Activated naive CD8-positive, alpha-beta T cell treated with anti-CD3 and anti-CD28 coated beads, Interleukin-2, amount 10 ng/mL, durations not matched to agents 7 days and 5 days (primary cell): ENCODE measurements at regions not wholly inside any gene's neighbourhood (a gene's known extent, or its start where the extent isn't known, plus 50 kb on each side); places are given as distances from the start of the nearest gene placed in this dataset.

Source experiments
- ATAC-seq: fragments of 150-1000 bp; cut with Tn5 transposase; one replicate; pipeline ENCODE4 v1.10.0; 2021; ENCODE audit warnings: low read depth, moderate library complexity
- POLR2A ChIA-PET: fragments of 350-600 bp; sonication (Branson Sonifier 250); formaldehyde crosslinking; loops from one replicate; lab custom pipeline; 2021; ENCODE audit warnings: antibody characterized with exemption; lab: Charles Lee
- DNase-seq: peaks from one replicate; pipeline ENCODE4 v3.0.0; 2021
- H3K27ac Mint-ChIP-seq: one replicate; pipeline ENCODE4 v1.8.0; 2022; ENCODE audit warnings: mild to moderate bottlenecking, mixed read lengths
- H3K27me3 Mint-ChIP-seq: one replicate; pipeline ENCODE4 v1.8.0; 2022; ENCODE audit warnings: mild to moderate bottlenecking, moderate library complexity, mixed read lengths
- H3K36me3 Mint-ChIP-seq: one replicate; pipeline ENCODE4 v1.8.0; 2021; ENCODE audit warnings: mild to moderate bottlenecking, mixed read lengths
- H3K4me1 Mint-ChIP-seq: one replicate; pipeline ENCODE4 v1.8.0; 2021; ENCODE audit warnings: mixed read lengths
- H3K4me3 Mint-ChIP-seq: one replicate; pipeline ENCODE4 v1.8.0; 2022; ENCODE audit warnings: mild to moderate bottlenecking, moderate library complexity, mixed read lengths
- H3K9me3 Mint-ChIP-seq: one replicate; pipeline ENCODE4 v1.8.0; 2021; ENCODE audit warnings: mixed read lengths

DNA sequence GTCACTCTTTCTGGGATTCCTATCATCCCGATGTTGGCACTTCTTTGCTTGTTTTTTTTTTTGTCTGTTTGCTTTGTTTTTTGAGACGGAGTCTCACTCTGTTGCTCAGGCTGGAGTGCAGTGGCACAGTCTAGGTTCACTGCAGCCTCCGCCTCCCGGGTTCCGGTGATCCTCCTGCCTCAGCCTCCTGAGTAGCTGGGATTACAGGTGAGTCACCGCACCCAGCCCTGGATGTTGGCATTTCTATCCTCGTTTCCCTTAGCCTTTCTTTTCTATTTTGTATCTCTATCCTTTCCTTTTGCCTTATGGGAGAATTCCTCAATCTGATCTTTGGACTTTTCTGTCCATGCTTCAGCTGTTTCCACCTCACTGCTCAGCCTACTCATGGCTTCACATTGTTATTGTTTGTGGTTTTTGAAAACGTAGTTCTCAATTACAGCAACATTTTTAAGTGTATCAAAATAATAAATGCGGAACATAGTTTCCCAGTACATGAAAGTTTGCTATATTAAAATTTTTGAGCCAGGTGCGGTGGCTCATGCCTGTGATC, 62.1 kb upstream of the ZNF516 start:
- Mint-ChIP-seq H3K9me3 (no peaks in the 10 kb centered on the region), H3K4me1 (no peaks in the 10 kb centered on the region)
- ATAC-seq, result no peak

DNA sequence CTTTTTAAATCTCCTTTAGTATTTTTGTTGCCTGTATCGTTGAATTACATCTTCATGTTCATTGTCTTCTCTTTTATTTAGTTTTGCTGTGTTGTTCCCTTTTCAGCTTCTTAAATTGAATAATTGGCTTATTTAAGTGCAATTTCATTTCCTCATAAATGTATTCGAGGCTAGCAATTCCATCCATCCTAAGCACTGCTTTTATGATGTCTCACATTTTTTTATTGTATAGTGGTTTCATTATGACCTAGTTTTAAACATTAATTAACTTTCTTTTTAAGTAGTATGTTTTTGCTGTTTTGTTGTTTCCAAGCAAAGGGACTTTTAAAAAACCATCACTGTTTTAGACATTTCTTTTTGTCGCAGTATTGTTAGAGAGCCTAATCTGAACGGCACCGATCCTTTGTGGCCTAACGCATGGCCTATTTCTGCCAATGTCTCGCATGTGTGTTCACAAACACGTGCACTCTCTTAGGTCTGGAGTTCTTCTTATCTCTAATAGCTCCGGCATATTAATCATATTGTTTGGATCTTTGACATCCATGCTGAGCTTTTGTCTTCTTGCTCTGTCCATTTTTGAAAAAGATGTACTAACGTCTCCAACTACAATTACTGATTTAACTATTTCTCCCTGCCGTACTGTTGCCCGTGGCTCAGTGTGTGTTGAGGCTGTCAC, 59.6 kb upstream of the ZNF516 start:
- Mint-ChIP-seq H3K36me3 (no peaks in the 10 kb centered on the region), H3K27me3 (peaks cover 13% of the 10 kb centered on the region), H3K4me1 (no peaks in the 10 kb centered on the region), H3K4me3 (no peak overlapping the region), H3K27ac (no peak overlapping the region), H3K9me3 (no peaks in the 10 kb centered on the region)
- no peak for DNase-seq
- POLR2A ChIA-PET, result no interaction called here
- no peak for ATAC-seq

More for the DNA sequence above, 62.1 kb upstream of the ZNF516 start:
- no peaks in the 10 kb centered on the region for H3K36me3 Mint-ChIP-seq
- H3K27ac Mint-ChIP-seq, result no peak overlapping the region
- no peak overlapping the region for H3K4me3 Mint-ChIP-seq
- POLR2A ChIA-PET, result no interaction called here
- DNase-seq, result no peak
- H3K27me3 Mint-ChIP-seq, result peaks cover 17% of the 10 kb centered on the region

DNA sequence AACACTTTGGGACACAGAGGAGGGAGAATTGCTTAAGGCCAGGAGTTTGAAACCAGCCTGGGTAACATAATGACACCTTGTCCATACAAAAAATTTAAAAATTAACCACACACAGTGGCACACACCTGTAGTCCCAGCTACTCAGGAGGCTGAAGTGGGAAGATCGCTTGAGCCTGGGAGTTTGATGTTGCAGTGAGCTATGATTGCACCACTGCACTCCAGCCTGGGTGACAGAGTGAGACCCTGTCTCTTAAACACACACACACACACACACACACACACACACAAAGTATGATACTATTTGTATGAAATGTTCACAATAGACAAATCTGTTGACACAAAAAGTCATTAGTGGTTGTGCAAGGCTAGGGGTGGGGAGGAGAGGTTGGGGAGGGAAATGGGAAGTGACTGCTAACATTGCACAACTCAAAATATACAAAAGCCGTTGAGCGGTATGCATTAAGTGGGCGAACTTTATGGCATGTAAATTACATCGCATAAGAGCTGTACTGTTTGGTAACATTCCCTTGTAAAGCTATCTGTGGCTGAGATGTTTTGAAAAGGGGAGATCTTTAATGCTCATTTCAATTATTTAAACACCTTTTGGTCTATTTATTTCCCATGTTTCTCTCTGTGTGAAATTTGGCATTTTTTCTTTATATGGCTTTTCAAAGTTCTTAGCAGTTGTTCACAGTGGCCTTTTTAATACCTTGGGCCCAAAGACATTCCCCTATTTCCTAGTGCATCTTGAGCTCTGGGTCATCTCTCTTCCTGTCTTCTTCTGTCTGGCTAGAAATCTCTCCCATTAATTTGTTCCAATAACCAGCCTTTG, 58.9 kb upstream of the ZNF516 start:
- POLR2A ChIA-PET, result no interaction called here
- Mint-ChIP-seq H3K27ac (no peak overlapping the region), H3K27me3 (peaks cover 13% of the 10 kb centered on the region), H3K4me3 (no peak overlapping the region), H3K9me3 (no peaks in the 10 kb centered on the region), H3K36me3 (no peaks in the 10 kb centered on the region), H3K4me1 (no peaks in the 10 kb centered on the region)
- DNase-seq (no peak), ATAC-seq (no peak)

DNA sequence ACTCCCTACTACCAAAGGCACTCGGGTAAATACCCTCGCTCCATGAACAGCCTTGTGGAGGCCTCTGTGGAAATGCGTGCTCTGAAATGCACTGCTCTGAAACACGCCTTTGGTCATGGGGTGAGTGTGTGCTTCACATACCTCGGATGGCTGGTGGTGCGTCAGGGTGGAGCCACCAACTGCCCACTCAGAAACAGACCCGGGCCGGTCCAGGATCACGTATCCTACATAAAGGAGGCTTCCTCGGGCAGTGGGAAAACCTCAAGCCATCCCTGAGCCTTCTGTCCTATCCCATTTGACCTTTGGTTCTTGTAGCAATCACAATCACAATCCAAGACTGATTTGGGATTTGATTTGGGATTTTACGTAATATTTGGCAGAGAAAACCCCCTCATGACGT, 53.5 kb upstream of the ZNF516 start:
- POLR2A ChIA-PET, result no interaction called here
- Mint-ChIP-seq H3K4me3 (no peak overlapping the region), H3K4me1 (no peaks in the 10 kb centered on the region), H3K27me3 (peaks cover 11% of the 10 kb centered on the region), H3K36me3 (no peaks in the 10 kb centered on the region), H3K9me3 (no peaks in the 10 kb centered on the region), H3K27ac (no peak overlapping the region)
- DNase-seq, result no peak
- no peak for ATAC-seq

DNA sequence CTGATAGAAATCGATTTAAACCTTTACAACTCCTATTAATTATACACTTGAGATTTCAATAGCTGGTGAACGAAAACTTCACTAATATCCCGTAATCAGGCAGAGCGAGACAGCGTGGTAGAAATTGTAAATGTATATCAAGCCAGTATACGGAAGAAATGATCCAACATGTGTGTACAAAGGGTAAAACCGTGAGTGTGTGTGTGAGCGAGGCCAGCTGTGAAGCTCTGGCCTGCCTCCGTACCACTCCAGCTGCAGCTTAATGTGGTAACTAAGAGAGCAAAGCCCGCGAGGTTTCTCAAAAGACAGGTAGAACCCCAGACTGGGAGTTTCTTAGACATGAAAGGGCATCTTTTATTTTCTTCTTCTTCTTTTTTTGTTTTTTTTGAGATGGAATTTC, 52.3 kb upstream of the ZNF516 start:
- Mint-ChIP-seq H3K27me3 (peaks cover 6% of the 10 kb centered on the region), H3K27ac (no peak overlapping the region), H3K4me3 (no peak overlapping the region), H3K9me3 (no peaks in the 10 kb centered on the region), H3K4me1 (no peaks in the 10 kb centered on the region), H3K36me3 (no peaks in the 10 kb centered on the region)
- no peak for ATAC-seq
- POLR2A ChIA-PET, result no interaction called here
- DNase-seq, result no peak

DNA sequence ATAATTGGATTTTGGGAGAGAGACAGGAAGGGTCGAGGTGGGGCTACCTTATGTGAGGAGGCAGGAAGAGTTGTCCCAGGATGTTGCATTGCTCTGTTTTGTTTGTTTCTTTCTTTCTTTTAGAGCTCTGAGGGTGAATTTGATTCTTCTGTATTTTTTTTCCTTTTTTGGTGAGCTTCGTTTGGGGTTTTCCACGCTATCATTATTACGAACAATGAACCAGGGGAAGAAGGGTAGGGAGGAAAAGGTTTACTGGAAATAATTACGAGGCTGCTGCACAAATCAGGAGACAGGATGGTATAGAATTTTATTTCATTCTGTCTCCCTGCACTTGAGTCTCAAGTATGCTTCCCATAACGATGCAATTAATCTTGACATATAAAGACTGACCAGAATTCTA, 51.4 kb upstream of the ZNF516 start:
- H3K4me1 Mint-ChIP-seq, result no peaks in the 10 kb centered on the region
- no peaks in the 10 kb centered on the region for H3K36me3 Mint-ChIP-seq
- ATAC-seq (no peak), DNase-seq (no peak)
- H3K4me3 Mint-ChIP-seq, result no peak overlapping the region
- H3K27me3 Mint-ChIP-seq, result peaks cover 3% of the 10 kb centered on the region
- no peak overlapping the region for H3K27ac Mint-ChIP-seq
- H3K9me3 Mint-ChIP-seq, result no peaks in the 10 kb centered on the region
- POLR2A ChIA-PET, result no interaction called here

DNA sequence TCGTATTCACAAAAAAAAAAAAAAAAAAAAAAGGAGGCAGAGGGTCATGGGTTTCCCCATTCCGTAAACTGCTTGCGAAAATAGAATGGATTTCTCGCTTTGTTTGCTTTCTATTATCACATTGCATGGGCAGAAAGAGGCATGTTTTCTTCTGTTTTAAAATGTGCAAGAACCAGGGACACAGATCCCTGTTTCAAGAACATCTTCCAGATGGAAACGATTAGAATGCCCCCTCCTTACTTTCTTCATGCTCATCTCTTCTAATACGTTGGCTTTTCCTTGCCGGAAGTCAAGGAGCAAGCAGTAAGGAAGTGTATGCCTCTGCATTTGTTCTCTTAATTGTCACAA, 51.0 kb upstream of the ZNF516 start:
- Mint-ChIP-seq H3K4me3 (no peak overlapping the region), H3K36me3 (no peaks in the 10 kb centered on the region), H3K27me3 (peaks cover 3% of the 10 kb centered on the region), H3K4me1 (no peaks in the 10 kb centered on the region), H3K9me3 (no peaks in the 10 kb centered on the region), H3K27ac (no peak overlapping the region)
- POLR2A ChIA-PET, result interaction anchor here (0.6 kb wide), 1 partner anchor 24 kb away, joined by 4 read pairs; no protein-coding TSS in a partner anchor
- ATAC-seq (no peak), DNase-seq (no peak)

DNA sequence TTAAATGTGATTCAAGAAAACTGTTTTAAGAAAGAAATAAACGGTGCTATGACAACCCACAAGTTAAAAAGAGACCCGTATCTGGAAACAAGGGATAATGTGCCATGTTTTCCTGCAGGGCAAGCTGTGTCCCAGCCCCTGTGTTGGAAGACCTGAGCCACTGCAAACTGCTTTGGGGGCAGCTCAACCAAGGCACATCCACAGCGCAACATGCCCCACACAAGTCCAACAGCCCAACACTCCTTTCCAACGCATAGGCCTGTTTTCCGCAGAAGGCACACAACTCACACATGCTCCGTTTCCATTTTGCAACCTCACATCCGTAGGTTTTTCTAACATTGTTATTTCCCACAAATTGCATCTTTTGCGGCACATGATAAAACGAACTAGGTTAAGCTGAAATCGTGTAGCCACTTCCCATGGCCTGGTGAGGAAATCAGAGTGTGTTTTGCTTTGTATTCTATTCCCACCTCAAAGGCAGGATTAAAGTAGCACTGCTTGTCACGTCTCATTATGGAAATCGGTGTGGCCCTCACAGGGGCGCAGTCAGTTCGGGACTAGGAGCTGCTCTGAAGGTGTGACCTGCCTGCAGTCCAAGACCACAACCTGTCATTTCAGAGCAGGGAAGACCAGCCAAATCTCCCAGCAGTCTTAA, 50.5 kb upstream of the ZNF516 start:
- H3K9me3 Mint-ChIP-seq, result no peaks in the 10 kb centered on the region
- no peaks in the 10 kb centered on the region for H3K4me1 Mint-ChIP-seq
- peaks cover 3% of the 10 kb centered on the region for H3K27me3 Mint-ChIP-seq
- POLR2A ChIA-PET, result interaction anchor here (0.6 kb wide), 1 partner anchor 24 kb away, joined by 4 read pairs; no protein-coding TSS in a partner anchor
- no peak overlapping the region for H3K27ac Mint-ChIP-seq
- H3K36me3 Mint-ChIP-seq, result no peaks in the 10 kb centered on the region
- DNase-seq (no peak), ATAC-seq (no peak)
- H3K4me3 Mint-ChIP-seq, result no peak overlapping the region

DNA sequence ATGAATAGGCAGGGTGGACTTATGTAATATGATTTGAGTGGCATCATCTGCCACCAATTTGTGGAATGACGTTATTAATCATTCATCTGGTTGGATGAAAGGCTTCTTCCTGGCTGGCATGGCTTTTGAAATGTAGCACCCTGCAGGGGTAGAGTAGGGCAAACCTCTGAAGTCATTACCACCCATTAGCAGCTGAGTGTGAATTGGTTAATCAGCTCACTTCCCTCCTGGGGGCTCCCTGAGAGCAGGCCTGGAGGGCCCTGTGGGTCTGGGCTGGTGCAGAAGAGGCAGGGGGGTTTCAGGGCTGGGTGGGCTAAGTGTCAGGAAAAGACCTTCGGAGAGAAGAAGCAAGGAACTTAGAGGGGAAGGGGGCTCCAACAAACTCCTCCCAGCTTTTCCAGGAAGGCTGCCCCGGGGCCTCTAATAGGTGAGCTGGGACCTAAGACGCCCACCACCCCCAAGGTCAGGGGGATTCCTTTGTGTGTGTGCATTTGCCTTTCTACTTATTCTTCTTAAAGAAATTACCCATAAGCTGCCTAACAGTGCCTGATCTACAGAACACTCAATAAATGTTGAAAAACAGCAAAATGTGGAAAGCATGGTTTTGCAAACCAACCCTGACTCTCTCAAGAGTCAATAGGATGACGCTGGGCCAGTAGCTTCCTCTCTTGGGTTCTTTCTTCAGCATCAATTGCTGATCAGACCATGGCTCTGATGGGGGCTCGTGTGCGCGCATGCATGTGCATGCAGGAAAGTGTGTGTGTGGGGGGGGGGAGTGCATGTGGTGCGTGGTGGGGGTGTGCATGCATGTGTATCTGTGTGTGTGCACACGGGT, 49.7 kb upstream of the ZNF516 start:
- ATAC-seq (no peak), DNase-seq (no peak)
- no peak overlapping the region for H3K4me3 Mint-ChIP-seq
- POLR2A ChIA-PET, result no interaction called here
- no peaks in the 10 kb centered on the region for H3K36me3 Mint-ChIP-seq
- no peaks in the 10 kb centered on the region for H3K9me3 Mint-ChIP-seq
- H3K27me3 Mint-ChIP-seq, result peaks cover 3% of the 10 kb centered on the region
- no peak overlapping the region for H3K27ac Mint-ChIP-seq
- H3K4me1 Mint-ChIP-seq, result no peaks in the 10 kb centered on the region
